ENCODE measurements at regions not wholly inside any gene's neighbourhood (a gene's known extent, or its start where the extent isn't known, plus 50 kb on each side); places are given as distances from the start of the nearest gene placed in this dataset.

GRCh38 chr6:141394125-141394536, 738.6 kb upstream of the GJE1 start:
- no peak for TF ChIP-seq CTCF (IDR thresholded peaks at IDR 0.05)
- no peak for TF ChIP-seq ZFX (IDR thresholded peaks at IDR 0.05; ENCODE audit: borderline replicate concordance)
